H1 (cell line): ENCODE measurements at regions not wholly inside any gene's neighbourhood (a gene's known extent, or its start where the extent isn't known, plus 50 kb on each side); places are given as distances from the start of the nearest gene placed in this dataset.

ENCODE experiments used
- CTCF ChIA-PET: fragments of 300-600 bp; sonication (Branson Sonifier 250); formaldehyde crosslinking; loops from one replicate; lab custom pipeline; 2021; ENCODE audit not compliant: partially characterized antibody; lab: Charles Lee
- POLR2A ChIA-PET: fragments of 300-600 bp; sonication (Branson Sonifier 250); formaldehyde crosslinking; loops from one replicate; lab custom pipeline; 2021; ENCODE audit warnings: inconsistent platforms; ENCODE audit not compliant: partially characterized antibody; lab: Charles Lee
- DNase-seq, 2 experiments: peaks; one replicate each; pipeline versions ENCODE4 v3.0.0 to v3.0.0-alpha.2; 2010 to 2022; ENCODE audit warnings: low spot score in 2 of 2, low read depth in 1 of 2, mixed read lengths in 1 of 2
- FAIRE-seq: peaks from 2 replicates; lab custom pipeline; 2011; peaks lifted over from hg19 to GRCh38; lab: Jason Lieb, UNC
- H2AFZ ChIP-seq: 2 replicates; pipeline ENCODE4 v1.8.1; 2012; ENCODE audit warnings: low read length, inconsistent platforms
- H2AK5ac ChIP-seq: 2 replicates; pipeline ENCODE4 v1.6.1; 2013; ENCODE audit warnings: low read depth, low read length
- H2BK120ac ChIP-seq: replicated peaks from 2 replicates; pipeline ENCODE3; 2013; ENCODE audit warnings: low read depth, low read length, inconsistent platforms
- H2BK12ac ChIP-seq: 2 replicates; pipeline ENCODE4 v1.6.1; 2013; ENCODE audit warnings: low read depth, low read length
- H2BK15ac ChIP-seq: 2 replicates; pipeline ENCODE4 v1.6.1; 2013; ENCODE audit warnings: low read length
- H2BK20ac ChIP-seq: 2 replicates; pipeline ENCODE4 v1.6.1; 2013; ENCODE audit warnings: low read length
- H2BK5ac ChIP-seq: 2 replicates; pipeline ENCODE4 v1.6.1; 2013; ENCODE audit warnings: low read depth, low read length
- H3K14ac ChIP-seq: 2 replicates; pipeline ENCODE4 v1.6.1; 2013; ENCODE audit warnings: inconsistent platforms; ENCODE audit not compliant: insufficient read length
- H3K18ac ChIP-seq: 2 replicates; pipeline ENCODE4 v1.6.1; 2013; ENCODE audit warnings: low read length; ENCODE audit errors: extremely low read depth
- H3K23ac ChIP-seq: 2 replicates; pipeline ENCODE4 v1.6.1; 2013; ENCODE audit warnings: inconsistent platforms; ENCODE audit not compliant: insufficient read length
- H3K23me2 ChIP-seq: 2 replicates; pipeline ENCODE4 v1.6.1; 2013; ENCODE audit warnings: low read depth, low read length
- H3K27ac ChIP-seq: 2 replicates; pipeline ENCODE4 v1.6.1; 2011; ENCODE audit warnings: low read depth, low read length, inconsistent platforms
- H3K27me3 ChIP-seq, 4 experiments: replicated peaks in 1 of 4; 1 replicate in 1 of 4; 2 replicates in 3 of 4; pipeline versions ENCODE4 v1.6.1 to v1.8.1; 2011 to 2013; ENCODE audit warnings: low read length in 3 of 4, mild to moderate bottlenecking in 3 of 4, inconsistent platforms in 2 of 4, mixed read lengths in 2 of 4, moderate library complexity in 1 of 4; ENCODE audit not compliant: control insufficient read depth in 3 of 4, insufficient read depth in 3 of 4; ENCODE audit errors: extremely low read depth in 1 of 4
- H3K36me3 ChIP-seq, 4 experiments: 2 replicates each; pipeline versions ENCODE4 v1.6.1 to v1.8.1; 2011 to 2013; ENCODE audit warnings: mild to moderate bottlenecking in 4 of 4, low read length in 3 of 4, moderate library complexity in 2 of 4, control low read depth in 1 of 4, inconsistent platforms in 1 of 4; ENCODE audit not compliant: insufficient read depth in 4 of 4, control insufficient read depth in 2 of 4
- H3K4ac ChIP-seq: replicated peaks from 2 replicates; pipeline ENCODE3; 2013; ENCODE audit warnings: low read length, low read depth, mixed read lengths, inconsistent platforms; ENCODE audit not compliant: insufficient read length
- H3K4me1 ChIP-seq, 4 experiments: replicated peaks in 1 of 4; 1 replicate in 1 of 4; 2 replicates in 3 of 4; pipeline versions ENCODE4 v1.6.1 to v1.8.1; 2011 to 2013; ENCODE audit warnings: low read length in 3 of 4, inconsistent platforms in 2 of 4, mixed read lengths in 1 of 4; ENCODE audit not compliant: insufficient read depth in 4 of 4, control insufficient read depth in 3 of 4
- H3K4me2 ChIP-seq, 2 experiments: 2 replicates each; pipeline versions ENCODE4 v1.6.1 to v1.8.1; 2011 to 2013; ENCODE audit warnings: low read depth in 2 of 2, low read length in 2 of 2, control low read depth in 1 of 2, inconsistent platforms in 1 of 2, mild to moderate bottlenecking in 1 of 2; ENCODE audit not compliant: insufficient read depth in 1 of 2
- H3K4me3 ChIP-seq, 4 experiments: fragments of 200-600, 300-600 bp in 1 of 4; sonication (generic), shearing (Covaris generic), sonication (Bioruptor Twin) in 1 of 4; 2 replicates each; pipeline versions ENCODE4 v1.5.1 to v1.8.1; 2011 to 2016; ENCODE audit warnings: low read length in 4 of 4, low read depth in 3 of 4, control low read depth in 2 of 4, inconsistent platforms in 2 of 4, mild to moderate bottlenecking in 2 of 4, mixed read lengths in 1 of 4, moderate library complexity in 1 of 4; ENCODE audit not compliant: insufficient read depth in 2 of 4; ENCODE audit errors: extremely low read depth in 1 of 4
- H3K56ac ChIP-seq: replicated peaks from 2 replicates; pipeline ENCODE3; 2013; ENCODE audit warnings: low read depth, mild to moderate bottlenecking, mixed read lengths, low read length, inconsistent platforms; ENCODE audit not compliant: insufficient read length
- H3K79me1 ChIP-seq: 2 replicates; pipeline ENCODE4 v1.6.1; 2013; ENCODE audit warnings: low read depth, low read length, control low read depth
- H3K79me2 ChIP-seq, 2 experiments: 2 replicates each; pipeline versions ENCODE4 v1.6.1 to v1.8.1; 2012 to 2013; ENCODE audit warnings: low read length in 2 of 2, mild to moderate bottlenecking in 2 of 2, inconsistent platforms in 1 of 2; ENCODE audit not compliant: insufficient read depth in 2 of 2, control insufficient read depth in 1 of 2
- H3K9ac ChIP-seq, 4 experiments: replicated peaks in 1 of 4; 1 replicate in 1 of 4; 2 replicates in 3 of 4; pipeline versions ENCODE4 v1.6.1 to v1.8.1; 2011 to 2013; ENCODE audit warnings: low read depth in 3 of 4, low read length in 3 of 4, control low read depth in 2 of 4, mild to moderate bottlenecking in 2 of 4, moderate library complexity in 2 of 4, inconsistent platforms in 1 of 4; ENCODE audit errors: extremely low read depth in 1 of 4
- H3K9me3 ChIP-seq, 2 experiments: 2 replicates each; pipeline versions ENCODE4 v1.6.1 to v1.8.1; 2012 to 2013; ENCODE audit warnings: mild to moderate bottlenecking in 2 of 2, moderate library complexity in 2 of 2, control low read depth in 1 of 2, inconsistent platforms in 1 of 2, low read depth in 1 of 2, low read length in 1 of 2, mixed read lengths in 1 of 2; ENCODE audit not compliant: insufficient read depth in 2 of 2
- H4K20me1 ChIP-seq, 2 experiments: replicated peaks in 1 of 2; 2 replicates each; pipeline versions ENCODE3 to v1.8.1; 2011 to 2013; ENCODE audit warnings: inconsistent platforms in 2 of 2, low read length in 2 of 2, mild to moderate bottlenecking in 1 of 2; ENCODE audit not compliant: insufficient read depth in 2 of 2, control insufficient read depth in 1 of 2
- H4K5ac ChIP-seq: 2 replicates; pipeline ENCODE4 v1.6.1; 2013; ENCODE audit warnings: low read length, low read depth, mixed read lengths, inconsistent platforms; ENCODE audit not compliant: insufficient read length
- H4K8ac ChIP-seq: 2 replicates; pipeline ENCODE4 v1.8.0; 2013; ENCODE audit warnings: mild to moderate bottlenecking, moderate library complexity, low read length, inconsistent platforms; ENCODE audit not compliant: insufficient read depth; ENCODE audit errors: extremely low read depth
- H4K91ac ChIP-seq: replicated peaks from 2 replicates; pipeline ENCODE3; 2013; ENCODE audit warnings: low read length, mixed read lengths, inconsistent platforms; ENCODE audit not compliant: insufficient read length
- EP300 ChIP-seq, 2 experiments: IDR thresholded peaks; 1 replicate in 1 of 2; 2 replicates in 1 of 2; pipeline ENCODE4 v1.6.1; 2011 to 2012; ENCODE audit warnings: low read depth in 2 of 2, low read length in 2 of 2, mild to moderate bottlenecking in 2 of 2, borderline replicate concordance in 1 of 2, inconsistent platforms in 1 of 2, moderate library complexity in 1 of 2
- HDAC2 ChIP-seq, 2 experiments: fragments of 300-600 bp in 1 of 2; sonication (generic) in 1 of 2; IDR thresholded peaks; 2 replicates each; pipeline ENCODE4 v1.6.1; 2011 to 2012; ENCODE audit warnings: low read depth in 2 of 2, low read length in 2 of 2, mild to moderate bottlenecking in 2 of 2, moderate library complexity in 2 of 2, borderline replicate concordance in 1 of 2, inconsistent platforms in 1 of 2
- JUND ChIP-seq: IDR thresholded peaks from 2 replicates; pipeline ENCODE4 v1.6.1; 2011; ENCODE audit warnings: mild to moderate bottlenecking, improper control_type of control experiment, low read length
- KDM1A ChIP-seq: fragments of 200-600, 300-600 bp; sonication (generic); IDR thresholded peaks from 2 replicates; pipeline ENCODE4 v1.7.1; 2016; ENCODE audit warnings: mild to moderate bottlenecking, low read length, borderline replicate concordance
- KDM5A ChIP-seq: fragments of 200-600 bp; IDR thresholded peaks from 2 replicates; pipeline ENCODE4 v1.7.1; 2012; ENCODE audit warnings: mild to moderate bottlenecking, low read length, inconsistent platforms, mixed read lengths
- RFX5 ChIP-seq: IDR thresholded peaks from 2 replicates; pipeline ENCODE4 v1.6.1; 2011; ENCODE audit warnings: low read depth, low read length, improper control_type of control experiment, borderline replicate concordance
- SIRT6 ChIP-seq: IDR thresholded peaks from one replicate; pipeline ENCODE4 v1.7.1; 2012; ENCODE audit warnings: low read length, inconsistent platforms
- SP1 ChIP-seq: IDR thresholded peaks from 2 replicates; pipeline ENCODE4 v1.6.1; 2011; ENCODE audit warnings: low read depth, low read length
- SP4 ChIP-seq: IDR thresholded peaks from 2 replicates; pipeline ENCODE4 v1.6.1; 2012; ENCODE audit warnings: low read length, inconsistent platforms
- TEAD4 ChIP-seq: IDR thresholded peaks from 2 replicates; pipeline ENCODE4 v1.6.1; 2012; ENCODE audit warnings: low read depth, low read length, inconsistent platforms, mixed read lengths
- WGBS, 2 experiments: shearing (Covaris generic) in 1 of 2; methylation state at CpG; one replicate each; pipeline versions ENCODE4 v1.1.6 to v1.1.7; 2013 to 2015; ENCODE audit warnings: low lambda C conversion rate in 2 of 2, mixed read lengths in 2 of 2, inconsistent platforms in 1 of 2, low coverage in 1 of 2, missing lambda C conversion rate in 1 of 2; ENCODE audit not compliant: insufficient replicate concordance in 2 of 2, insufficient coverage in 1 of 2, insufficient read length in 1 of 2; ENCODE audit errors: extremely low coverage in 1 of 2, missing lambda C conversion rate in 1 of 2; 5-methylcytosine and 5-hydroxymethylcytosine counted together
- TF ChIP-seq, protein P1 (sequence below): IDR thresholded peaks from 2 replicates; pipeline ENCODE4 v1.6.1; 2012; ENCODE audit warnings: inconsistent platforms
- TF ChIP-seq, protein P2 (sequence below), 3 experiments: IDR thresholded peaks; 1 replicate in 2 of 3; 2 replicates in 1 of 3; pipeline versions ENCODE4 v1.5.1 to v1.6.1; 2011; ENCODE audit warnings: low read length in 3 of 3, mild to moderate bottlenecking in 3 of 3, inconsistent platforms in 2 of 3, low read depth in 1 of 3, moderate library complexity in 1 of 3; ENCODE audit not compliant: insufficient read depth in 1 of 3; ENCODE audit errors: control extremely low read depth in 1 of 3

DNA sequence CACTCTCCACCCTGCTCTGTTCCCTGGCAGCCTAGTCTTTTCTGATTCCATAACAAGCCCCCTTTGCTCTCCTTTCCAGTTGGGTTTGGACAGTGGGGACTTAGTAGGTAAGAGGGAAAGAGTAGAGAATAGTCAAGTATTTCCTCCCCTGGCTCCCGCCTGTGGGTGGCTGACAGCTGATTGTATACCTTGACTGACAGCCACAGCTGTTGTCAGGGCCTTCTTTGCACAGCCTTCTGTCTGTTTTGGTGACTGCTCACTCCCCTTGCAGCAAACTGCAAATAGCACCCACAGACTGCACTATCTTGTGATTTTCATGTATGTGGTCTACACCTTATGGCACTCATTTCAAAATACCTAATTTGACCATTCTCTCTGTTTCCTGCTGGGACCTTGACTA, 486.3 kb downstream of the ACTR3B start:
- WGBS, 2 experiments, result 67% methylated on average over 1 of the region's 1 CpG; no CpG with 5 or more reads in 1 of the 2 experiments
- no peak for TF ChIP-seq HDAC2 (IDR thresholded peaks at IDR 0.05; ENCODE audit: borderline replicate concordance in 1 of 2, low read depth in 2 of 2, low read length in 2 of 2)
- TF ChIP-seq SIRT6, result no peak
- TF ChIP-seq, protein P1, sequence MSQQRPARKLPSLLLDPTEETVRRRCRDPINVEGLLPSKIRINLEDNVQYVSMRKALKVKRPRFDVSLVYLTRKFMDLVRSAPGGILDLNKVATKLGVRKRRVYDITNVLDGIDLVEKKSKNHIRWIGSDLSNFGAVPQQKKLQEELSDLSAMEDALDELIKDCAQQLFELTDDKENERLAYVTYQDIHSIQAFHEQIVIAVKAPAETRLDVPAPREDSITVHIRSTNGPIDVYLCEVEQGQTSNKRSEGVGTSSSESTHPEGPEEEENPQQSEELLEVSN, result no peak
- TF ChIP-seq, protein P2, sequence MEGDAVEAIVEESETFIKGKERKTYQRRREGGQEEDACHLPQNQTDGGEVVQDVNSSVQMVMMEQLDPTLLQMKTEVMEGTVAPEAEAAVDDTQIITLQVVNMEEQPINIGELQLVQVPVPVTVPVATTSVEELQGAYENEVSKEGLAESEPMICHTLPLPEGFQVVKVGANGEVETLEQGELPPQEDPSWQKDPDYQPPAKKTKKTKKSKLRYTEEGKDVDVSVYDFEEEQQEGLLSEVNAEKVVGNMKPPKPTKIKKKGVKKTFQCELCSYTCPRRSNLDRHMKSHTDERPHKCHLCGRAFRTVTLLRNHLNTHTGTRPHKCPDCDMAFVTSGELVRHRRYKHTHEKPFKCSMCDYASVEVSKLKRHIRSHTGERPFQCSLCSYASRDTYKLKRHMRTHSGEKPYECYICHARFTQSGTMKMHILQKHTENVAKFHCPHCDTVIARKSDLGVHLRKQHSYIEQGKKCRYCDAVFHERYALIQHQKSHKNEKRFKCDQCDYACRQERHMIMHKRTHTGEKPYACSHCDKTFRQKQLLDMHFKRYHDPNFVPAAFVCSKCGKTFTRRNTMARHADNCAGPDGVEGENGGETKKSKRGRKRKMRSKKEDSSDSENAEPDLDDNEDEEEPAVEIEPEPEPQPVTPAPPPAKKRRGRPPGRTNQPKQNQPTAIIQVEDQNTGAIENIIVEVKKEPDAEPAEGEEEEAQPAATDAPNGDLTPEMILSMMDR (IDR thresholded peaks at IDR 0.05; ENCODE audit: control extremely low read depth in 1 of 3, insufficient read depth in 1 of 3, low read depth in 1 of 3, low read length in 3 of 3), result no peak
- TF ChIP-seq JUND, result no peak
- TF ChIP-seq TEAD4, result no peak
- TF ChIP-seq RFX5, result no peak
- TF ChIP-seq SP1, result no peak
- TF ChIP-seq KDM5A, result no peak
- TF ChIP-seq EP300 (IDR thresholded peaks at IDR 0.05; ENCODE audit: borderline replicate concordance in 1 of 2, low read depth in 2 of 2, low read length in 2 of 2), result no peak
- no peak for TF ChIP-seq KDM1A
- no peak for TF ChIP-seq SP4

More for the DNA sequence above, 486.3 kb downstream of the ACTR3B start:
- no peaks in the 10 kb centered on the region for H3K79me2 ChIP-seq
- H2BK120ac ChIP-seq, result no peak overlapping the region
- H3K27ac ChIP-seq, result no peak overlapping the region
- H3K18ac ChIP-seq, result no peak overlapping the region
- H3K4ac ChIP-seq, result no peak overlapping the region
- no peak overlapping the region for H3K23ac ChIP-seq
- no peak overlapping the region for H4K91ac ChIP-seq
- H3K9ac ChIP-seq, result no peak overlapping the region
- no peak overlapping the region for H4K5ac ChIP-seq
- no peaks in the 10 kb centered on the region for H3K4me1 ChIP-seq
- H2AK5ac ChIP-seq, result no peak overlapping the region
- H2BK5ac ChIP-seq, result no peak overlapping the region
- no peaks in the 10 kb centered on the region for H3K36me3 ChIP-seq
- H3K14ac ChIP-seq, result no peak overlapping the region
- H3K27me3 ChIP-seq, result no peaks in the 10 kb centered on the region
- peaks cover 3 to 7% of the 10 kb centered on the region in 2 experiments; a peak in 1 of 4 replicates for H3K9me3 ChIP-seq
- no peak overlapping the region for H3K4me2 ChIP-seq
- H3K23me2 ChIP-seq, result no peaks in the 10 kb centered on the region; the same call in 1 of the 2 replicates
- H2BK15ac ChIP-seq, result no peak overlapping the region
- no peak overlapping the region for H4K8ac ChIP-seq
- H4K20me1 ChIP-seq, result no peaks in the 10 kb centered on the region
- H2BK20ac ChIP-seq, result no peak overlapping the region
- no peak overlapping the region for H3K4me3 ChIP-seq
- DNase-seq (no peak), FAIRE-seq (no peak)
- POLR2A ChIA-PET, result no interaction called here
- H3K79me1 ChIP-seq, result no peaks in the 10 kb centered on the region
- no peak overlapping the region for H2BK12ac ChIP-seq
- H3K56ac ChIP-seq, result no peak overlapping the region
- no peak overlapping the region for H2AFZ ChIP-seq
- CTCF ChIA-PET, result interaction anchor here (1.0 kb wide), 1 partner anchor 53 kb away, joined by 3 read pairs; no protein-coding TSS in a partner anchor
